IMR-90 (cell line): ENCODE measurements at regions not wholly inside any gene's neighbourhood (a gene's known extent, or its start where the extent isn't known, plus 50 kb on each side); places are given as distances from the start of the nearest gene placed in this dataset.

Source experiments
- ATAC-seq: fragments of 200-7000 bp; cut with Tn5 transposase; 2 replicates; pipeline ENCODE4 v1.9.1; 2020; ENCODE audit warnings: low read depth, mild to moderate bottlenecking, moderate library complexity
- BruUV-seq: library from RNA; stranded (reverse); fragments of 400-500 nt; replicated peaks from 2 replicates; lab custom pipeline; 2021; lab: Mats Ljungman, UMichigan
- CTCF ChIA-PET: fragments of 300-600 bp; formaldehyde crosslinking; extraction: SDS; loops from one replicate; lab custom pipeline; 2021; ENCODE audit warnings: antibody characterized with exemption; lab: Yijun Ruan, JAX
- POLR2A ChIA-PET: fragments of 300-600 bp; sonication (Branson Sonifier 250); formaldehyde crosslinking; loops from one replicate; lab custom pipeline; 2022; ENCODE audit warnings: antibody characterized with exemption; ENCODE audit not compliant: unreplicated experiment; lab: Charles Lee
- DNase-seq: peaks from one replicate; pipeline ENCODE4 v3.0.0; 2013
- H2AFZ ChIP-seq: replicated peaks from 2 replicates; pipeline ENCODE3; 2013; ENCODE audit warnings: low read length, mild to moderate bottlenecking; ENCODE audit not compliant: poor library complexity
- H2AK5ac ChIP-seq: 2 replicates; pipeline ENCODE4 v1.6.1; 2013; ENCODE audit warnings: low read depth, low read length, inconsistent platforms
- H2AK9ac ChIP-seq: replicated peaks from 2 replicates; pipeline ENCODE3; 2013; ENCODE audit warnings: mild to moderate bottlenecking, low read depth, low read length, moderate library complexity; ENCODE audit not compliant: poor library complexity
- H2BK120ac ChIP-seq: 2 replicates; pipeline ENCODE4 v1.6.1; 2013; ENCODE audit warnings: low read depth, low read length, inconsistent platforms
- H2BK15ac ChIP-seq: 3 replicates; pipeline ENCODE4 v1.6.1; 2013; ENCODE audit warnings: low read depth, low read length, inconsistent platforms
- H2BK20ac ChIP-seq: 2 replicates; pipeline ENCODE4 v1.6.1; 2013; ENCODE audit warnings: low read depth, mild to moderate bottlenecking, inconsistent platforms, low read length, moderate library complexity
- H2BK5ac ChIP-seq: 2 replicates; pipeline ENCODE4 v1.6.1; 2013; ENCODE audit warnings: mild to moderate bottlenecking, low read depth, low read length, inconsistent platforms; ENCODE audit not compliant: poor library complexity, severe bottlenecking
- H3K14ac ChIP-seq: replicated peaks from 2 replicates; pipeline ENCODE4 v1.6.1; 2013; ENCODE audit warnings: low read depth, low read length, inconsistent platforms
- H3K18ac ChIP-seq: 2 replicates; pipeline ENCODE4 v1.6.1; 2013; ENCODE audit warnings: low read depth, low read length, control low read depth
- H3K23ac ChIP-seq: 2 replicates; pipeline ENCODE4 v1.6.1; 2013; ENCODE audit warnings: low read depth, low read length, inconsistent platforms
- H3K27ac ChIP-seq: 2 replicates; pipeline ENCODE4 v1.5.1; 2013; ENCODE audit warnings: mild to moderate bottlenecking, control low read depth, low read length; ENCODE audit not compliant: insufficient read depth
- H3K27me3 ChIP-seq: 2 replicates; pipeline ENCODE4 v1.6.1; 2013; ENCODE audit warnings: low read length; ENCODE audit not compliant: control insufficient read depth, insufficient read depth
- H3K36me3 ChIP-seq: 2 replicates; pipeline ENCODE4 v1.6.1; 2013; ENCODE audit warnings: low read length, mixed read lengths; ENCODE audit not compliant: control insufficient read depth, insufficient read depth
- H3K4ac ChIP-seq: 2 replicates; pipeline ENCODE4 v1.6.1; 2013; ENCODE audit warnings: low read depth, low read length, inconsistent platforms
- H3K4me1 ChIP-seq: 2 replicates; pipeline ENCODE4 v1.6.1; 2013; ENCODE audit warnings: low read length, mixed read lengths; ENCODE audit not compliant: control insufficient read depth, insufficient read depth
- H3K4me2 ChIP-seq: 2 replicates; pipeline ENCODE4 v1.6.1; 2013; ENCODE audit warnings: low read depth, mild to moderate bottlenecking, control low read depth, low read length, moderate library complexity
- H3K4me3 ChIP-seq: 2 replicates; pipeline ENCODE4 v1.5.1; 2013; ENCODE audit warnings: low read depth, mild to moderate bottlenecking, control low read depth, low read length, moderate library complexity; ENCODE audit not compliant: insufficient read depth
- H3K56ac ChIP-seq: 2 replicates; pipeline ENCODE4 v1.6.1; 2013; ENCODE audit warnings: low read length, inconsistent platforms; ENCODE audit not compliant: insufficient read depth; ENCODE audit errors: extremely low read depth
- H3K79me1 ChIP-seq, 2 experiments: 2 replicates each; pipeline ENCODE4 v1.6.1; 2013; ENCODE audit warnings: low read length in 2 of 2, inconsistent platforms in 1 of 2, low read depth in 1 of 2
- H3K9ac ChIP-seq: 2 replicates; pipeline ENCODE4 v1.6.1; 2013; ENCODE audit warnings: low read depth, low read length, control low read depth
- H3K9me1 ChIP-seq: 2 replicates; pipeline ENCODE4 v1.6.1; 2013; ENCODE audit warnings: low read length, inconsistent platforms; ENCODE audit not compliant: insufficient read depth
- H3K9me3 ChIP-seq: 2 replicates; pipeline ENCODE4 v1.6.1; 2013; ENCODE audit warnings: low read length; ENCODE audit not compliant: control insufficient read depth, insufficient read depth
- H4K20me1 ChIP-seq: 2 replicates; pipeline ENCODE4 v1.6.1; 2013; ENCODE audit warnings: low read length, inconsistent platforms; ENCODE audit not compliant: insufficient read depth
- H4K5ac ChIP-seq: 2 replicates; pipeline ENCODE4 v1.6.1; 2013; ENCODE audit warnings: mild to moderate bottlenecking, low read depth, low read length, control low read depth
- H4K8ac ChIP-seq, 2 experiments: 2 replicates each; pipeline ENCODE4 v1.6.1; 2013; ENCODE audit warnings: low read depth in 2 of 2, low read length in 2 of 2, control low read depth in 1 of 2, inconsistent platforms in 1 of 2
- H4K91ac ChIP-seq: 2 replicates; pipeline ENCODE4 v1.6.1; 2013; ENCODE audit warnings: low read depth, low read length, inconsistent platforms; ENCODE audit not compliant: insufficient read depth
- BHLHE40 ChIP-seq: fragments of 150-350 bp; IDR thresholded peaks from 2 replicates; pipeline ENCODE4 v1.6.1; 2016; ENCODE audit warnings: mild to moderate bottlenecking, low read depth, low read length
- CEBPB ChIP-seq: IDR thresholded peaks from 2 replicates; pipeline ENCODE4 v1.6.1; 2012; ENCODE audit warnings: low read depth, low read length, improper control_type of control experiment
- CHD1 ChIP-seq: IDR thresholded peaks from 2 replicates; pipeline ENCODE4 v1.6.1; 2012; ENCODE audit warnings: low read depth, low read length, improper control_type of control experiment
- FOS ChIP-seq: fragments of 150-350 bp; IDR thresholded peaks from 2 replicates; pipeline ENCODE4 v1.6.1; 2016; ENCODE audit warnings: low read depth, low read length
- MAFK ChIP-seq: IDR thresholded peaks from 2 replicates; pipeline ENCODE4 v1.6.1; 2012; ENCODE audit warnings: low read depth, low read length, improper control_type of control experiment
- MAZ ChIP-seq: IDR thresholded peaks from 2 replicates; pipeline ENCODE4 v1.6.1; 2012; ENCODE audit warnings: low read depth, mild to moderate bottlenecking, low read length, improper control_type of control experiment, moderate library complexity, borderline replicate concordance
- MXI1 ChIP-seq: IDR thresholded peaks from 2 replicates; pipeline ENCODE4 v1.6.1; 2012; ENCODE audit warnings: low read depth, mild to moderate bottlenecking, low read length, moderate library complexity, borderline replicate concordance
- NFE2L2 ChIP-seq: fragments of 150-350 bp; IDR thresholded peaks from 2 replicates; pipeline ENCODE4 v1.6.1; 2016; ENCODE audit warnings: low read depth, mild to moderate bottlenecking, low read length
- POLR2A ChIP-seq: IDR thresholded peaks from 2 replicates; pipeline ENCODE4 v1.6.1; 2012; ENCODE audit warnings: mild to moderate bottlenecking, low read depth, low read length
- RAD21 ChIP-seq: IDR thresholded peaks from 2 replicates; pipeline ENCODE4 v1.6.1; 2012; ENCODE audit warnings: low read length, improper control_type of control experiment
- RCOR1 ChIP-seq: IDR thresholded peaks from 2 replicates; pipeline ENCODE4 v1.6.1; 2012; ENCODE audit warnings: mild to moderate bottlenecking, low read length, improper control_type of control experiment; ENCODE audit not compliant: insufficient replicate concordance
- RFX5 ChIP-seq: IDR thresholded peaks from 2 replicates; pipeline ENCODE4 v1.8.0; 2012; ENCODE audit warnings: low read depth, mild to moderate bottlenecking, low read length, moderate library complexity
- SMC3 ChIP-seq: fragments of 150-350 bp; IDR thresholded peaks from 2 replicates; pipeline ENCODE4 v1.6.1; 2016; ENCODE audit warnings: low read depth, mild to moderate bottlenecking, antibody characterized with exemption, low read length, moderate library complexity
- dilution Hi-C: fragments of 300-500 bp; cut with HindIII; formaldehyde crosslinking; loops from one replicate; pipeline ENCODE4 v1.14.3; 2018; ENCODE audit warnings: low sequenced_read_pairs; ENCODE audit not compliant: unreplicated experiment
- in situ Hi-C: fragments of 300-500 bp; cut with MboI; formaldehyde crosslinking; loops from 3 replicates; pipeline ENCODE4 v1.14.3; 2019; ENCODE audit warnings: low sequenced_read_pairs, inconsistent platforms, mixed read lengths
- intact Hi-C: fragments of 100-400 bp; cut with micrococcal nuclease; formaldehyde crosslinking; loops from 2 replicates; pipeline ENCODE4 v1.10.0; 2022
- TF ChIP-seq, protein P1 (sequence below): conservative IDR thresholded peaks from 2 replicates; pipeline ENCODE4 v1.5.1; 2012; ENCODE audit warnings: mild to moderate bottlenecking, low read depth, low read length, improper control_type of control experiment
- TF ChIP-seq, protein P2 (sequence below): fragments of 150-350 bp; IDR thresholded peaks from 2 replicates; pipeline ENCODE4 v1.6.1; 2016; ENCODE audit warnings: low read depth, mild to moderate bottlenecking, low read length, moderate library complexity, borderline replicate concordance
- TF ChIP-seq, protein P3 (sequence below): fragments of 150-350 bp; IDR thresholded peaks from 2 replicates; pipeline ENCODE4 v1.6.1; 2017; ENCODE audit warnings: mild to moderate bottlenecking, antibody characterized with exemption, low read length, low read depth

DNA sequence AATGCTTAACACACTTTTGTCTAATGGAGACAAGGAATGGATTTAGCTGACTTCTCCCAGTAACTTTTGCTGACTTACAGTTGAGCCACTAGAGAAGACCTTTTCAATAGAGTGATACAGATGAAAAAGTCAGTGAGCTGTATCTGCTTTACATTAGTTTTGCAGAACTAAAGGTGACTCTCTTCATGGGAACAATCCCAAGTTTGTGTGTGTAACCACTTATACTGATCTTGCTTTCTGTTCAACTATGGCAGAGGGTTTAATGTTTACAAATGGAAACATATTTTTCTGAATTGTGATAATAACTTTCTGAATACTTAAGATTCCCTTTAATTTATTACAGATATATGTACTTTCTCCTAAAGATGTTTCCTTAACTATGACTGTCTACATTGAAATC lies 182.6 kb upstream of the PUDP start:
- peak overlapping the region; percentile 69; the same call in 1 of the 2 replicates for H2BK120ac ChIP-seq
- no peak overlapping the region for H2AFZ ChIP-seq
- H3K27me3 ChIP-seq = no peaks in the 10 kb centered on the region
- intact Hi-C loops = no loop called here
- H2BK5ac ChIP-seq = peak overlapping the region; percentile 72
- H3K9me3 ChIP-seq = no peaks in the 10 kb centered on the region
- no TSS peak for BruUV-seq
- H3K18ac ChIP-seq = peak overlapping the region; percentile 92; the same call in 1 of the 2 replicates
- ATAC-seq = no peak
- dilution Hi-C loops = no loop called here
- peak overlapping the region in 1 of 2 experiments; percentile 58; a peak in 2 of 4 replicates for H4K8ac ChIP-seq
- DNase-seq = peak; percentile 21
- no peak overlapping the region for H3K4me2 ChIP-seq
- no peak overlapping the region for H3K9ac ChIP-seq
- H3K14ac ChIP-seq = no peak overlapping the region; the same call in 1 of the 2 replicates
- in situ Hi-C loops = no loop called here
- H3K56ac ChIP-seq = no peak overlapping the region
- no peaks in the 10 kb centered on the region for H4K20me1 ChIP-seq
- H2BK20ac ChIP-seq = peak overlapping the region; percentile 52
- H3K4ac ChIP-seq = peak overlapping the region; percentile 19; the same call in 1 of the 2 replicates
- no peaks in the 10 kb centered on the region for H3K79me1 ChIP-seq
- no peak overlapping the region for H2AK9ac ChIP-seq
- ChIA-PET CTCF (no interaction called here), POLR2A (no interaction called here)
- H4K5ac ChIP-seq = peak overlapping the region; percentile 36; the same call in 1 of the 2 replicates
- peaks cover 9% of the 10 kb centered on the region for H3K9me1 ChIP-seq
- no peak overlapping the region for H4K91ac ChIP-seq
- H2BK15ac ChIP-seq = no peak overlapping the region
- peaks cover 8% of the 10 kb centered on the region for H3K4me1 ChIP-seq
- H3K23ac ChIP-seq = no peak overlapping the region
- no peak overlapping the region for H3K4me3 ChIP-seq
- TF ChIP-seq POLR2A (no peak), SMC3 (no peak), RCOR1 (no peak), NFE2L2 (no peak), MAFK (no peak), MAZ (no peak), CHD1 (no peak), CEBPB (no peak), RAD21 (no peak), MXI1 (no peak), FOS (no peak), RFX5 (no peak), BHLHE40 (no peak)
- TF ChIP-seq, protein P1, sequence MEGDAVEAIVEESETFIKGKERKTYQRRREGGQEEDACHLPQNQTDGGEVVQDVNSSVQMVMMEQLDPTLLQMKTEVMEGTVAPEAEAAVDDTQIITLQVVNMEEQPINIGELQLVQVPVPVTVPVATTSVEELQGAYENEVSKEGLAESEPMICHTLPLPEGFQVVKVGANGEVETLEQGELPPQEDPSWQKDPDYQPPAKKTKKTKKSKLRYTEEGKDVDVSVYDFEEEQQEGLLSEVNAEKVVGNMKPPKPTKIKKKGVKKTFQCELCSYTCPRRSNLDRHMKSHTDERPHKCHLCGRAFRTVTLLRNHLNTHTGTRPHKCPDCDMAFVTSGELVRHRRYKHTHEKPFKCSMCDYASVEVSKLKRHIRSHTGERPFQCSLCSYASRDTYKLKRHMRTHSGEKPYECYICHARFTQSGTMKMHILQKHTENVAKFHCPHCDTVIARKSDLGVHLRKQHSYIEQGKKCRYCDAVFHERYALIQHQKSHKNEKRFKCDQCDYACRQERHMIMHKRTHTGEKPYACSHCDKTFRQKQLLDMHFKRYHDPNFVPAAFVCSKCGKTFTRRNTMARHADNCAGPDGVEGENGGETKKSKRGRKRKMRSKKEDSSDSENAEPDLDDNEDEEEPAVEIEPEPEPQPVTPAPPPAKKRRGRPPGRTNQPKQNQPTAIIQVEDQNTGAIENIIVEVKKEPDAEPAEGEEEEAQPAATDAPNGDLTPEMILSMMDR = no peak
- TF ChIP-seq, protein P2, sequence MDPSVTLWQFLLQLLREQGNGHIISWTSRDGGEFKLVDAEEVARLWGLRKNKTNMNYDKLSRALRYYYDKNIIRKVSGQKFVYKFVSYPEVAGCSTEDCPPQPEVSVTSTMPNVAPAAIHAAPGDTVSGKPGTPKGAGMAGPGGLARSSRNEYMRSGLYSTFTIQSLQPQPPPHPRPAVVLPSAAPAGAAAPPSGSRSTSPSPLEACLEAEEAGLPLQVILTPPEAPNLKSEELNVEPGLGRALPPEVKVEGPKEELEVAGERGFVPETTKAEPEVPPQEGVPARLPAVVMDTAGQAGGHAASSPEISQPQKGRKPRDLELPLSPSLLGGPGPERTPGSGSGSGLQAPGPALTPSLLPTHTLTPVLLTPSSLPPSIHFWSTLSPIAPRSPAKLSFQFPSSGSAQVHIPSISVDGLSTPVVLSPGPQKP = no peak
- TF ChIP-seq, protein P3, sequence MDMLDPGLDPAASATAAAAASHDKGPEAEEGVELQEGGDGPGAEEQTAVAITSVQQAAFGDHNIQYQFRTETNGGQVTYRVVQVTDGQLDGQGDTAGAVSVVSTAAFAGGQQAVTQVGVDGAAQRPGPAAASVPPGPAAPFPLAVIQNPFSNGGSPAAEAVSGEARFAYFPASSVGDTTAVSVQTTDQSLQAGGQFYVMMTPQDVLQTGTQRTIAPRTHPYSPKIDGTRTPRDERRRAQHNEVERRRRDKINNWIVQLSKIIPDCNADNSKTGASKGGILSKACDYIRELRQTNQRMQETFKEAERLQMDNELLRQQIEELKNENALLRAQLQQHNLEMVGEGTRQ = no peak
- no peak overlapping the region for H3K27ac ChIP-seq
- no peak overlapping the region for H2AK5ac ChIP-seq
- no peaks in the 10 kb centered on the region for H3K36me3 ChIP-seq
